Activated CD8-positive, alpha-beta T cell treated with anti-CD3 and anti-CD28 coated beads, Interleukin-2, amount 10 ng/mL, durations not matched to agents 7 days and 5 days (primary cell): ENCODE measurements at regions not wholly inside any gene's neighbourhood (a gene's known extent, or its start where the extent isn't known, plus 50 kb on each side); places are given as distances from the start of the nearest gene placed in this dataset.
"Not testable (repeated sequence)": the region's sequence is repeated elsewhere in the genome, so short reads cannot be mapped to it uniquely, and the experiment has no call there.

Experiments
- ATAC-seq: fragments of 150-1000 bp; cut with Tn5 transposase; one replicate; pipeline ENCODE4 v1.10.0; 2021; ENCODE audit warnings: moderate library complexity
- CTCF ChIA-PET: fragments of 350-600 bp; sonication (Branson Sonifier 250); formaldehyde crosslinking; loops from one replicate; lab custom pipeline; 2021; ENCODE audit warnings: antibody characterized with exemption; lab: Charles Lee
- POLR2A ChIA-PET: fragments of 350-600 bp; sonication (Branson Sonifier 250); formaldehyde crosslinking; loops from one replicate; lab custom pipeline; 2021; ENCODE audit warnings: antibody characterized with exemption; lab: Charles Lee
- DNase-seq: peaks from one replicate; pipeline ENCODE4 v3.0.0-alpha.2; 2020
- H3K27ac Mint-ChIP-seq: one replicate; pipeline ENCODE4 v1.8.0; 2021; ENCODE audit warnings: mild to moderate bottlenecking, mixed read lengths
- H3K27me3 Mint-ChIP-seq: one replicate; pipeline ENCODE4 v1.8.0; 2021; ENCODE audit warnings: low read depth, mixed read lengths
- H3K36me3 Mint-ChIP-seq: one replicate; pipeline ENCODE4 v1.8.0; 2021; ENCODE audit warnings: low read depth, mixed read lengths
- H3K4me1 Mint-ChIP-seq: one replicate; pipeline ENCODE4 v1.8.0; 2021; ENCODE audit warnings: low read depth, mixed read lengths
- H3K4me3 Mint-ChIP-seq: one replicate; pipeline ENCODE4 v1.8.0; 2021; ENCODE audit warnings: mild to moderate bottlenecking, mixed read lengths
- H3K9me3 Mint-ChIP-seq: one replicate; pipeline ENCODE4 v1.8.0; 2022; ENCODE audit warnings: mixed read lengths; ENCODE audit not compliant: insufficient read depth

DNA sequence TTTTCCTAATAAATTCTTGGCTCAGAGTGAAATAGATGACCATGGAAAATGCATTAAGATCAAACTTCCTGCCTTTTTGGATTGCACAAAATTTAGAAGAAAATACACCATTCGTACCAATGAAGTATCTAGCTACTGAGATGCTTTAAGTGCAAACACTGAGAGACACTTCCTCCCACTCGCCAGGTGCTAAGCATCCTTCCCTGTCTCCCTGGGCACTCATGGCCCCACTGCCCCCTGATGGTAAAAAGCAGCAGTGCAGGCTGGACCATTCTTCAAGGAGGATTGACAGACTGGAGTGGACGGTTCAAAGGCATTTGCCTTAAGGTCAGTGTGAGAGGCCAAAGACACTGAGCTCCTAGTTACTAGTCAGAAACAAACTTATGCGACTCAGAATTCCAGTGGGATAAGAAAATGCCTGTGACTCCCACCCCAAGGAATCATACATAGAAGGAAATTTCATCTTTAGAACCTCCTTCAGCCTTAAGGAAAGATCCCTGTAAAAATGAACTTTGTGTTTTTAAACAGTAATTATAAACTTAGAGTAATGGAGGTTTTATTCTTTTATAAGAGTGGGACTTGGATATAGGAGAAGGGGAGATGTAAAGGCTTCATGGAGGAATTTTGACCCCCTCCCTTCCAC, 86.0 kb upstream of the SLC30A5 start:
- POLR2A ChIA-PET, result no interaction called here
- no peak overlapping the region for H3K27ac Mint-ChIP-seq
- DNase-seq, result peak; percentile 80
- CTCF ChIA-PET, result interaction anchor here (0.6 to 2.0 kb wide), 11 partner anchors 13 to 1761 kb away, joined by 3 to 11 read pairs (median 3); no protein-coding TSS in a partner anchor
- H3K4me3 Mint-ChIP-seq, result no peak overlapping the region
- H3K27me3 Mint-ChIP-seq, result peaks cover 27% of the 10 kb centered on the region
- peak; percentile 86 for ATAC-seq
- no peaks in the 10 kb centered on the region for H3K9me3 Mint-ChIP-seq
- H3K36me3 Mint-ChIP-seq, result no peaks in the 10 kb centered on the region
- no peaks in the 10 kb centered on the region for H3K4me1 Mint-ChIP-seq

DNA sequence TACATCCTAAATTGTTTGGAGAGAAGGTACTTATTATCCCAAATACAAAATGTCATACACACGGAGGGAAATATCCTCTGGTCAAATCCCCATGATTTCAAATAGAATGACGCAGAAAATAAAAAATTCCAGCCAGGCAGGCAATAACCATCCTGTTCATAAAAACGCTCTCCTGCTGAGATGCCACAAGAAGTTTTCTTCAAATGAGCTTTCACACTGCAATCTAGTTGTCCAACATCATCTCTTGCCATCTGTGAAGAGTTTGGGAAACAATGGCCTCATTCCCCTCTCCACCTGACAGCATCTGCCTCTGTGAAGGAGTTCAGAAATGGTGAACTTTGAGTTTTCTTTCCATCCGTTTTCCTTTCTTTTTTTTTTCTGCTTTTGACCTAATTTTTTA, 83.3 kb upstream of the SLC30A5 start:
- H3K36me3 Mint-ChIP-seq, result no peaks in the 10 kb centered on the region
- ChIA-PET POLR2A (interaction anchor here (0.6 kb wide), 1 partner anchor 414 kb away, joined by 3 read pairs; no protein-coding TSS in a partner anchor), CTCF (no interaction called here)
- DNase-seq (no peak), ATAC-seq (no peak)
- H3K4me1 Mint-ChIP-seq, result no peaks in the 10 kb centered on the region
- H3K4me3 Mint-ChIP-seq, result no peak overlapping the region
- H3K27ac Mint-ChIP-seq, result no peak overlapping the region
- no peaks in the 10 kb centered on the region for H3K9me3 Mint-ChIP-seq
- peaks cover 26% of the 10 kb centered on the region for H3K27me3 Mint-ChIP-seq

DNA sequence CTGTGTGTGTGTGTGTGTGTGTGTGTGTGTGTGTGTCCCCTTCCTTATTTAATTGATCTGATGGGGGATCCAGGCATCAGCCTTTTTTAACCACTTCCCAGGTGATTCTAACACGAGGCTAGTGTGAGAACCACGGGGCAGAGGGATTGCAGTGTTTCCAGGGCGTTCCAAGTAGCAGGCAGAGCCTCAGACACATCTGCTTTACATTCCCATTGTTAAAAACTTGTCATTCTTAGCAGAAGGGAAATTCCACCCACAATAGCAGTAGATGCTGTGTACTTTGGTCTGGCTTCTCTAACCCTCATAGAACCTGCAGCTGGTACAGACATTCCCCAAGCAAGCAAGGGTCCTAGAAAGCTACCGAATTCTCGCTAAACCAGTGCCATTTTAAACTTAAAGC, 81.9 kb upstream of the SLC30A5 start:
- POLR2A ChIA-PET, result no interaction called here
- Mint-ChIP-seq H3K27me3 (peaks cover 21% of the 10 kb centered on the region), H3K9me3 (no peaks in the 10 kb centered on the region), H3K27ac (no peak overlapping the region), H3K4me1 (no peaks in the 10 kb centered on the region), H3K4me3 (no peak overlapping the region), H3K36me3 (no peaks in the 10 kb centered on the region)
- CTCF ChIA-PET, result interaction anchor here (1.1 kb wide), 1 partner anchor 11 kb away, joined by 3 read pairs; no protein-coding TSS in a partner anchor
- ATAC-seq (no peak), DNase-seq (no peak)

DNA sequence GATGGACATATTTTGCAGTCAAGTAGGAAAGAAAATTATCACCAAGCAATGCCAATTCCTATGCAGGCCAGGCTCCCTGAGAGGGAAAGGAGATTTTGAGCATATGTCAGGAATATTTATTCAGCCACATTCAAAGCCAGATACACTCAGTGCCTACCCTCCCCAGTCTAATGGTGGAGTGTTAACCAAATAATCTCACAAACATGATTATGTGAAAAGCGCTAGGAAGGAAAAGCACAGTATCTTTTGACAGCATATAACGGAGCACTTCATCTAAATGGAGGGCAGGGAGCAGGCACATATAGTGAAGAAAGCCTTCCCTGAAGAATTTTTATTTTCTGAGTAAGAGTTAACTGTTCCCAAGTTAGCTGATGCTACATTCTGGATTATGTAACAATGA, 80.3 kb upstream of the SLC30A5 start:
- H3K36me3 Mint-ChIP-seq, result no peaks in the 10 kb centered on the region
- no peaks in the 10 kb centered on the region for H3K4me1 Mint-ChIP-seq
- H3K4me3 Mint-ChIP-seq, result no peak overlapping the region
- DNase-seq (no peak), ATAC-seq (no peak)
- ChIA-PET CTCF (no interaction called here), POLR2A (no interaction called here)
- H3K27me3 Mint-ChIP-seq, result peaks cover 14% of the 10 kb centered on the region
- no peak overlapping the region for H3K27ac Mint-ChIP-seq
- no peaks in the 10 kb centered on the region for H3K9me3 Mint-ChIP-seq

DNA sequence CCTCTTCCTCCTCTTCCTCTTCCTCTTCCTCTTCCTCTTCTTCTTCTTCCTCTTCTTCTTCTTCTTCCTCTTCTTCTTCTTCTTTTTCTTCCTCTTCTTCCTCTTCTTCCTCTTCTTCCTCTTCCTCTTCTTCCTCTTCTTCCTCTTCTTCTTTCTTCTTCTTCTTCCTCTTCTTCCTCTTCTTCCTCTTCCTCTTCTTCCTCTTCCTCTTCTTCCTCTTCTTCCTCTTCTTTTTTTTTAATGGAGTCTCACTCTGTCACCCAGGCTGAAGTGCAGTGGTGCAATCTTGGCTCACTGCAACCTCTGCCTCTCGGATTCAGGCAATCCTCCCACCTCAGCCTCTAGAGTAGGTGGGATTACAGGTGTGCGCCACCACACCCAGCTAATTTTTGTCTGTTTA, 79.8 kb upstream of the SLC30A5 start:
- H3K9me3 Mint-ChIP-seq, H3K4me1 Mint-ChIP-seq, ATAC-seq, H3K36me3 Mint-ChIP-seq, H3K4me3 Mint-ChIP-seq, DNase-seq, H3K27ac Mint-ChIP-seq, CTCF ChIA-PET, POLR2A ChIA-PET: not testable (repeated sequence)
- H3K27me3 Mint-ChIP-seq, result peaks cover 13% of the 10 kb centered on the region

DNA sequence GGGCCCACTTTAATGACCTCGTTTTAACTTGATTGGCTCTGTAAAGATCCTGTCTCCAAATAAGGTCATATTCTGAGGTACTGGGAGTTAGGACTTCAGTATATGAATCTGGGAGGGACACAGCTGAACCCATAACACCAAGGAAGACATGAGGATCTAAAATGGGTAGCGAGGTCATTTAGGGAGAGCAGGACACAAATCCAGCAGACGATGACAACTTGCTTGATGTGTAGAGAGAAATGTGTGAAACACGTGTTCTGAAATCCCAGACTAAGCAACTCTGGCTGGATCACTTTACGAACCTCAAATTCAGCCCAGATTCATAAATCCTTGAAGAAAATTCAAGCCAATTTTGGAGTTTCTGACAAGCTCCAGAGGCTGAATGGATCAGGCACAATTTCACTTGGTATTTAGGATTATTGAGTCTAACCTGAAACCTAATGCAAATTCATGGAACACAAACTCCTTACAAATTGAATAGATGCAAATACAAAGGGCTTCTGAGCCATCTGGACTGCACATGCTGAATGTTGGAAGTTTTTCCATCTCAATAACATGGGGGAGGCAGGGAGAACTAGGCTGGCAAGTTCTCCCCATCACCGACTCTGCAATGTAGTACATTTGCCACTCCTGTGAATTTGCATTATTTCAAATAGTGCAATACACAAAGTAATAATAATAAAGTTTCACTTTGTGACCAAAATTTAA, 74.0 kb upstream of the SLC30A5 start:
- DNase-seq, result no peak

DNA sequence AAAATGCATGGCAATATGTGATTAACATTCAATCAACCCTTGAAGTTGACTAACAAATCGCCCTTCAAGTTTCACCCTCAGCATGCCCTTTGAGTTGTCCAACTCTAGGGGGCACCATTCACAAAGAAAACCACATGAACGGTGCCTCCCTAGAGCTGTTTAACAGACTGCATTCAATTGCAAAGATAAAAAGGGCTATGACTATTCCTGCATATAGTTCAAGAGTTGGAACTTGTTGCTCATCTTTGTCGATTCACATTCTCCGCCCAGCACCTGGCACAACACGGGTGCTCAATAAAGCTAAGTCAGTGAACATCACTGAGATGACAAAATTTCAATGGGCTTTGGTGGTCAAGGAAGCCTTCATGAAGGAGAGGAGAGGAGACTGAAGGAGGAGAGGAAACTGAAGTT, 69.6 kb upstream of the SLC30A5 start:
- CTCF ChIA-PET, result interaction anchor here (1.4 to 2.1 kb wide), 4 partner anchors 8 to 738 kb away, joined by 4 to 7 read pairs (median 6); partner anchors contain the start of gene SLC30A5
- H3K4me1 Mint-ChIP-seq, result peaks cover 3% of the 10 kb centered on the region
- no peaks in the 10 kb centered on the region for H3K9me3 Mint-ChIP-seq
- peaks cover 23% of the 10 kb centered on the region for H3K27me3 Mint-ChIP-seq
- DNase-seq, result peak; percentile 51
- no peak overlapping the region for H3K27ac Mint-ChIP-seq
- H3K36me3 Mint-ChIP-seq, result no peaks in the 10 kb centered on the region
- H3K4me3 Mint-ChIP-seq, result no peak overlapping the region
- peak; percentile 60 for ATAC-seq
- POLR2A ChIA-PET, result no interaction called here

More for the DNA sequence above, 74.0 kb upstream of the SLC30A5 start:
- Mint-ChIP-seq H3K4me3 (no peak overlapping the region), H3K9me3 (no peaks in the 10 kb centered on the region), H3K27me3 (peaks cover 11% of the 10 kb centered on the region), H3K27ac (no peak overlapping the region), H3K4me1 (peaks cover 3% of the 10 kb centered on the region), H3K36me3 (no peaks in the 10 kb centered on the region)
- CTCF ChIA-PET, result no interaction called here
- no peak for ATAC-seq
- POLR2A ChIA-PET, result no interaction called here

DNA sequence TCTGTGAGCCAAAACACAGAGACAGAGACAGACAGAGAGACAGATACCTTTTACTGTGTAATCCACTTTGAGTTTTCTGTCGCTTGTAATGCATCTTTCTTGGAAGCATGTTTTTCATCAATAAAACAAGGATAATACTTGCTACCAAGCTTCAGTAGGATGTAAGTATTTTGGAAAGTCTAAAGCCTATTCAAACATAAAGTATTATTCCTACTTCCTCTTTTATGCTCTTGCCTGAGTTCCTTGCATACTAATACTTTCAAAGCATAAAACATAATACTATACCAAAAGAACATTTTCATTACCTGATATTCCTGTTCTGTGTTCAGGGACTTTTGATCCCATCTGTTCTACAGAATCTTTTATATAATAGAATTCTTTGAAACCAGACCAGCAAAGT, 64.5 kb upstream of the SLC30A5 start:
- POLR2A ChIA-PET, result no interaction called here
- CTCF ChIA-PET, result interaction anchor here (1.4 kb wide), 1 partner anchor 742 kb away, joined by 5 read pairs; no protein-coding TSS in a partner anchor

DNA sequence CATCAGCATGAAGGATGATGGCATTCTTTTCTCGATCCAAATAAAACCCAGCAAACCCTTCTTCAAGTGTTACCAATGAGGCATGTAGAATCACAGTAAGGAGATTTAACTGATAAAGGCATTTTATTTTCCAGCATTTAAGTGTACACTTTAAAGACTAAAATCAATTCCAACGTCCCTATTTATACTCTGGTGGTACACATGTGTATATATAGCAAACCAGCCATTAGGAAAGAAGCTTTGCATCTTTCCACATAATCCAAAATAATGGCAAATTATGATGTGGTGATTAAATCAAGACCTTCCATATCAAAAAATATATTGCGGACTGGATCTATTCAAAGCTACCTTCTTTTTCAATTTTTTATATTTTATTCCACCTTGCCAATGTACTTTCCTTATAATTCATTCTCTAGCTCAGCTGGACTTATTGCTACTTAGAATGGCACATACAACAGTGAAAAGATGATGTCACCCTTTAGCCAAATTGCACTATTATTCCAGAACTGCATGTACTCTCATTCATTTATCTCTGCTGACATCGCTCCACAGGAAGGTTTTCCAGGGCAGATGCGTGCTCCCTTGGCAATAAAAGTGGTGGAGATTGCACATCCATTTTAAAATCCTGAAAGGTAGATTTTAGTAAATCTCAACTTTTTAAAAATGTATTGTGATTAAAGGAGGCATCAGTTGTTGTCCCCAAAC, 63.3 kb upstream of the SLC30A5 start:
- Mint-ChIP-seq H3K27me3 (peaks cover 36% of the 10 kb centered on the region), H3K9me3 (no peaks in the 10 kb centered on the region), H3K27ac (no peak overlapping the region), H3K36me3 (no peaks in the 10 kb centered on the region), H3K4me3 (no peak overlapping the region), H3K4me1 (no peaks in the 10 kb centered on the region)
- CTCF ChIA-PET, result interaction anchor here (1.0 to 2.8 kb wide), 2 partner anchors 12 to 63 kb away, joined by 3 to 7 read pairs; partner anchors contain the start of gene SLC30A5
- POLR2A ChIA-PET, result no interaction called here
- no peak for DNase-seq
- ATAC-seq, result no peak

More for the DNA sequence above, 64.5 kb upstream of the SLC30A5 start:
- no peaks in the 10 kb centered on the region for H3K9me3 Mint-ChIP-seq
- no peaks in the 10 kb centered on the region for H3K36me3 Mint-ChIP-seq
- no peak overlapping the region for H3K4me3 Mint-ChIP-seq
- H3K27me3 Mint-ChIP-seq, result peaks cover 38% of the 10 kb centered on the region
- no peak for ATAC-seq
- H3K4me1 Mint-ChIP-seq, result peaks cover 2% of the 10 kb centered on the region
- H3K27ac Mint-ChIP-seq, result no peak overlapping the region
- DNase-seq, result no peak

DNA sequence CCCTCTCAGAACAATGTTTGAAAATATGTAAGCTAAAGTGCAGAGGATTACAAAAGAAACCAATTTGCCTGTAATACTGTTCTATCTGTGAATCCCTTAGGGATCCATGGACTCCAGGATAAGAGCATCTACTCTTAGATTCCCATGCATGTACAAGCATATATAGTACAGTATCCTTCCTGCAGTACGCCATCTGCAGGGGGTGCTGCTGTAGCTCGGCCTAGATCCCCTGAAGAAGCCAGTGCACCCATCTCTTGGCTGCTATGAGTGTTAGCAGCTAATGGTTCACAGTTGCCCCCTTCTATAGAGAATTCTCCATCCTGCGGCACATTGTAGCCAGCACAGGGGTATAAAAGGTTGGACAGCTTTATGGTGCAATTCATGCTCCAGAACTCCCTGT, 61.8 kb upstream of the SLC30A5 start:
- DNase-seq (no peak), ATAC-seq (peak; percentile 44)
- Mint-ChIP-seq H3K4me1 (no peaks in the 10 kb centered on the region), H3K27me3 (peaks cover 38% of the 10 kb centered on the region), H3K27ac (no peak overlapping the region), H3K36me3 (no peaks in the 10 kb centered on the region), H3K9me3 (no peaks in the 10 kb centered on the region), H3K4me3 (no peak overlapping the region)
- CTCF ChIA-PET, result interaction anchor here (0.8 to 2.8 kb wide), 3 partner anchors 8 to 11 kb away, joined by 3 to 7 read pairs (median 5); no protein-coding TSS in a partner anchor
- POLR2A ChIA-PET, result no interaction called here

DNA sequence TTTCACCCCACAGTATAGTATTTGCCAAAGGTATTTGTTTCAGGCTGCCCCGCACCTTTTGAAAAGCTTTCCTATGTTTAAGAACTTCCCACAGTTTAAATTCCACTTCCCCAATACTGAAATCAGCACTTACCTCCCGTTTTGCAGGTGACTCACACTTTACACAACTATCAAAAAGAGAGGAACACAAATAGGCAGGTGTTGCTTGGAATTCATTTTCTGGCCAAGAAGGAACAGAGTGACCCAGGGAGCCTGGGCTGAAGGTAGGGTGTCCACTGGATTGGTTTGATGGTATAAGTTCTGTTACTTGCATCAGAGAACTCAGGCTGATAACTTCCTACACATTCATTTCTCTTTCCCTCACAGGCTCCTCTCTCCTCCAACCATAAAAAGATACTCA, 60.1 kb upstream of the SLC30A5 start:
- no peaks in the 10 kb centered on the region for H3K9me3 Mint-ChIP-seq
- peaks cover 28% of the 10 kb centered on the region for H3K27me3 Mint-ChIP-seq
- H3K36me3 Mint-ChIP-seq, result no peaks in the 10 kb centered on the region
- DNase-seq (no peak), ATAC-seq (no peak)
- CTCF ChIA-PET, result interaction anchor here (2.0 to 2.1 kb wide), 2 partner anchors 10 to 12 kb away, joined by 4 to 5 read pairs; no protein-coding TSS in a partner anchor
- H3K27ac Mint-ChIP-seq, result no peak overlapping the region
- H3K4me3 Mint-ChIP-seq, result no peak overlapping the region
- H3K4me1 Mint-ChIP-seq, result no peaks in the 10 kb centered on the region
- POLR2A ChIA-PET, result no interaction called here
